HAP-1 (cell line): ENCODE measurements at regions not wholly inside any gene's neighbourhood (a gene's known extent, or its start where the extent isn't known, plus 50 kb on each side); places are given as distances from the start of the nearest gene placed in this dataset.

Source experiments
- DNase-seq, 2 experiments: peaks; one replicate each; pipeline ENCODE4 v3.0.0-alpha.2; 2016 to 2020; ENCODE audit warnings: low spot score in 2 of 2
- H3K27me3 ChIP-seq: fragments of 250-450 bp; sonication (Bioruptor Pico); 2 replicates; pipeline ENCODE4 v1.5.1; 2020; ENCODE audit warnings: low read depth, mild to moderate bottlenecking, moderate library complexity
- H3K36me3 ChIP-seq: fragments of 250-450 bp; sonication (Bioruptor Pico); replicated peaks from 2 replicates; pipeline ENCODE4 v1.5.1; 2020; ENCODE audit warnings: mild to moderate bottlenecking
- H3K4me1 ChIP-seq: fragments of 250-450 bp; sonication (Bioruptor Pico); 2 replicates; pipeline ENCODE4 v1.5.1; 2020; ENCODE audit warnings: mild to moderate bottlenecking
- H3K4me3 ChIP-seq: fragments of 250-450 bp; sonication (Bioruptor Pico); 2 replicates; pipeline ENCODE4 v1.5.1; 2020; ENCODE audit warnings: mild to moderate bottlenecking, moderate library complexity
- H3K9me3 ChIP-seq: fragments of 250-450 bp; sonication (Bioruptor Pico); 2 replicates; pipeline ENCODE4 v1.5.1; 2020; ENCODE audit warnings: mild to moderate bottlenecking, moderate library complexity
- in situ Hi-C: fragments of 300-500 bp; cut with MboI; formaldehyde crosslinking; loops from 3 replicates; pipeline ENCODE4 v1.14.3; 2020; ENCODE audit warnings: low sequenced_read_pairs, inconsistent platforms, mixed read lengths

GRCh38 chr16:54672500-54672899 lies 258.2 kb upstream of the IRX5 start:
- in situ Hi-C loops = no loop called here
- H3K9me3 ChIP-seq = no peaks in the 10 kb centered on the region
- H3K27me3 ChIP-seq = no peaks in the 10 kb centered on the region
- no peaks in the 10 kb centered on the region for H3K36me3 ChIP-seq
- no peak overlapping the region for H3K4me3 ChIP-seq
- DNase-seq = no peak
- H3K4me1 ChIP-seq = no peaks in the 10 kb centered on the region

- Histone ChIP-seq H3K36me3 (no peaks in the 10 kb centered on the region), H3K4me1 (peaks cover 8% of the 10 kb centered on the region), H3K4me3 (no peak overlapping the region), H3K9me3 (no peaks in the 10 kb centered on the region), H3K27me3 (no peaks in the 10 kb centered on the region)
- in situ Hi-C loops = no loop called here
- DNase-seq = no peak
Measured at GRCh38 chr16:54657709-54658102, 273.0 kb upstream of the IRX5 start.

- no peak overlapping the region for H3K4me3 ChIP-seq
- no peaks in the 10 kb centered on the region for H3K9me3 ChIP-seq
- peaks cover 8% of the 10 kb centered on the region for H3K4me1 ChIP-seq
- DNase-seq = no peak
- in situ Hi-C loops = no loop called here
- H3K27me3 ChIP-seq = no peaks in the 10 kb centered on the region
- H3K36me3 ChIP-seq = no peaks in the 10 kb centered on the region
Measured at GRCh38 chr16:54657058-54657708, 273.5 kb upstream of the IRX5 start.

- no peak overlapping the region for H3K4me3 ChIP-seq
- in situ Hi-C loops = no loop called here
- no peaks in the 10 kb centered on the region for H3K27me3 ChIP-seq
- H3K9me3 ChIP-seq = no peaks in the 10 kb centered on the region
- H3K4me1 ChIP-seq = peaks cover 16% of the 10 kb centered on the region
- DNase-seq = peak; percentile 10 to 32
- H3K36me3 ChIP-seq = no peaks in the 10 kb centered on the region
Measured at GRCh38 chr16:54655121-54655590, 275.5 kb upstream of the IRX5 start.

GRCh38 chr16:54654429-54654828 lies 276.2 kb upstream of the IRX5 start:
- H3K4me3 ChIP-seq = no peak overlapping the region
- no peaks in the 10 kb centered on the region for H3K36me3 ChIP-seq
- peak; percentile 61 to 75 for DNase-seq
- peaks cover 16% of the 10 kb centered on the region for H3K4me1 ChIP-seq
- H3K27me3 ChIP-seq = no peaks in the 10 kb centered on the region
- in situ Hi-C loops = no loop called here
- H3K9me3 ChIP-seq = no peaks in the 10 kb centered on the region

GRCh38 chr16:54652201-54652770 lies 278.4 kb upstream of the IRX5 start:
- no peaks in the 10 kb centered on the region for H3K36me3 ChIP-seq
- H3K4me1 ChIP-seq = peaks cover 16% of the 10 kb centered on the region
- no peak overlapping the region for H3K4me3 ChIP-seq
- in situ Hi-C loops = no loop called here
- no peak for DNase-seq
- no peaks in the 10 kb centered on the region for H3K27me3 ChIP-seq
- no peaks in the 10 kb centered on the region for H3K9me3 ChIP-seq

GRCh38 chr16:54651440-54652195 lies 279.0 kb upstream of the IRX5 start:
- H3K9me3 ChIP-seq = no peaks in the 10 kb centered on the region
- DNase-seq = peak; percentile 33 to 67
- H3K4me3 ChIP-seq = no peak overlapping the region
- H3K27me3 ChIP-seq = no peaks in the 10 kb centered on the region
- in situ Hi-C loops = no loop called here
- H3K4me1 ChIP-seq = peaks cover 16% of the 10 kb centered on the region
- no peaks in the 10 kb centered on the region for H3K36me3 ChIP-seq

GRCh38 chr16:54649876-54650275 lies 280.8 kb upstream of the IRX5 start:
- DNase-seq = no peak
- Histone ChIP-seq H3K4me1 (peaks cover 13% of the 10 kb centered on the region), H3K27me3 (no peaks in the 10 kb centered on the region), H3K9me3 (no peaks in the 10 kb centered on the region), H3K4me3 (no peak overlapping the region), H3K36me3 (no peaks in the 10 kb centered on the region)
- in situ Hi-C loops = no loop called here

- DNase-seq = no peak
- no peaks in the 10 kb centered on the region for H3K36me3 ChIP-seq
- no peak overlapping the region for H3K4me3 ChIP-seq
- H3K9me3 ChIP-seq = no peaks in the 10 kb centered on the region
- no peaks in the 10 kb centered on the region for H3K27me3 ChIP-seq
- in situ Hi-C loops = no loop called here
- H3K4me1 ChIP-seq = peaks cover 8% of the 10 kb centered on the region
Measured at GRCh38 chr16:54648575-54648974, 282.1 kb upstream of the IRX5 start.

- in situ Hi-C loops = no loop called here
- DNase-seq = peak; percentile 31 to 73
- H3K9me3 ChIP-seq = no peaks in the 10 kb centered on the region
- H3K27me3 ChIP-seq = no peaks in the 10 kb centered on the region
- H3K4me3 ChIP-seq = no peak overlapping the region
- H3K36me3 ChIP-seq = no peaks in the 10 kb centered on the region
- H3K4me1 ChIP-seq = peaks cover 8% of the 10 kb centered on the region
Measured at GRCh38 chr16:54647725-54648221, 282.9 kb upstream of the IRX5 start.

- H3K4me3 ChIP-seq = no peak overlapping the region
- in situ Hi-C loops = no loop called here
- DNase-seq = no peak
- H3K4me1 ChIP-seq = peaks cover 8% of the 10 kb centered on the region
- H3K27me3 ChIP-seq = no peaks in the 10 kb centered on the region
- H3K36me3 ChIP-seq = no peaks in the 10 kb centered on the region
- H3K9me3 ChIP-seq = no peaks in the 10 kb centered on the region
Measured at GRCh38 chr16:54647216-54647615, 283.4 kb upstream of the IRX5 start.

GRCh38 chr16:54645345-54645744 lies 285.3 kb upstream of the IRX5 start:
- H3K4me3 ChIP-seq = no peak overlapping the region
- no peaks in the 10 kb centered on the region for H3K36me3 ChIP-seq
- H3K9me3 ChIP-seq = no peaks in the 10 kb centered on the region
- H3K27me3 ChIP-seq = no peaks in the 10 kb centered on the region
- in situ Hi-C loops = no loop called here
- H3K4me1 ChIP-seq = no peaks in the 10 kb centered on the region
- no peak for DNase-seq

- Histone ChIP-seq H3K27me3 (no peaks in the 10 kb centered on the region), H3K36me3 (no peaks in the 10 kb centered on the region), H3K9me3 (no peaks in the 10 kb centered on the region), H3K4me1 (no peaks in the 10 kb centered on the region), H3K4me3 (no peak overlapping the region)
- no peak for DNase-seq
- in situ Hi-C loops = no loop called here
Measured at GRCh38 chr16:54636221-54636793, 294.4 kb upstream of the IRX5 start.

GRCh38 chr16:54633943-54634362 lies 296.7 kb upstream of the IRX5 start:
- peak; percentile 52 to 64 for DNase-seq
- H3K36me3 ChIP-seq = no peaks in the 10 kb centered on the region
- no peak overlapping the region for H3K4me3 ChIP-seq
- in situ Hi-C loops = no loop called here
- no peaks in the 10 kb centered on the region for H3K27me3 ChIP-seq
- H3K4me1 ChIP-seq = no peaks in the 10 kb centered on the region
- H3K9me3 ChIP-seq = no peaks in the 10 kb centered on the region
